HEK293 (cell line): ENCODE measurements at regions not wholly inside any gene's neighbourhood (a gene's known extent, or its start where the extent isn't known, plus 50 kb on each side); places are given as distances from the start of the nearest gene placed in this dataset.

Source experiments
- CTCF ChIP-seq: fragments of 450-650 bp; formaldehyde crosslinking; IDR thresholded peaks from 2 replicates; pipeline ENCODE4 v1.5.1; 2016; ENCODE audit warnings: missing biosample characterization, missing genetic modification characterization
- ZNF830 ChIP-seq: fragments of 450-650 bp; IDR thresholded peaks from 2 replicates; pipeline ENCODE4 v1.5.0; 2018; ENCODE audit warnings: missing biosample characterization, missing genetic modification characterization, low read depth, mild to moderate bottlenecking, moderate library complexity

- TF ChIP-seq CTCF (tag by site-specific recombination): no peak
- TF ChIP-seq ZNF830 (tag by site-specific recombination): no peak
Measured at GRCh38 chr13:66089711-66090110, 1140.4 kb downstream of the PCDH9 start.
